ENCODE measurements at regions not wholly inside any gene's neighbourhood (a gene's known extent, or its start where the extent isn't known, plus 50 kb on each side); places are given as distances from the start of the nearest gene placed in this dataset.

- H3K4me1 Mint-ChIP-seq = no peaks in the 10 kb centered on the region
- no peak for ATAC-seq (ENCODE audit: low read depth in 2 of 2)
- H3K36me3 Mint-ChIP-seq = no peaks in the 10 kb centered on the region
- no peaks in the 10 kb centered on the region for H3K36me3 ChIP-seq (ENCODE audit: control insufficient read depth, insufficient read depth, low read length)
- no peaks in the 10 kb centered on the region for H3K27me3 Mint-ChIP-seq
- H3K27ac ChIP-seq (ENCODE audit: insufficient read depth, low read length, poor library complexity, severe bottlenecking) = no peak overlapping the region
- H3K4me3 ChIP-seq (ENCODE audit: low read depth, low read length) = no peak overlapping the region
- no peaks in the 10 kb centered on the region for H3K4me1 ChIP-seq (ENCODE audit: control insufficient read depth, insufficient read depth, low read length, poor library complexity, severe bottlenecking)
- H3K9me3 ChIP-seq (ENCODE audit: control insufficient read depth in 2 of 2, low read length in 2 of 2) = no peaks in the 10 kb centered on the region
- no peak overlapping the region for H3K27ac Mint-ChIP-seq
- DNase-seq = no peak
- no peak overlapping the region for H3K4me3 Mint-ChIP-seq
- no peaks in the 10 kb centered on the region for H3K27me3 ChIP-seq (ENCODE audit: control insufficient read depth, insufficient read depth, low read length)
- H3K9me3 Mint-ChIP-seq = no peaks in the 10 kb centered on the region
These were observed 1079.4 kb downstream of the BRD1 start for GRCh38 chr22:48748113-48748859.

DNA sequence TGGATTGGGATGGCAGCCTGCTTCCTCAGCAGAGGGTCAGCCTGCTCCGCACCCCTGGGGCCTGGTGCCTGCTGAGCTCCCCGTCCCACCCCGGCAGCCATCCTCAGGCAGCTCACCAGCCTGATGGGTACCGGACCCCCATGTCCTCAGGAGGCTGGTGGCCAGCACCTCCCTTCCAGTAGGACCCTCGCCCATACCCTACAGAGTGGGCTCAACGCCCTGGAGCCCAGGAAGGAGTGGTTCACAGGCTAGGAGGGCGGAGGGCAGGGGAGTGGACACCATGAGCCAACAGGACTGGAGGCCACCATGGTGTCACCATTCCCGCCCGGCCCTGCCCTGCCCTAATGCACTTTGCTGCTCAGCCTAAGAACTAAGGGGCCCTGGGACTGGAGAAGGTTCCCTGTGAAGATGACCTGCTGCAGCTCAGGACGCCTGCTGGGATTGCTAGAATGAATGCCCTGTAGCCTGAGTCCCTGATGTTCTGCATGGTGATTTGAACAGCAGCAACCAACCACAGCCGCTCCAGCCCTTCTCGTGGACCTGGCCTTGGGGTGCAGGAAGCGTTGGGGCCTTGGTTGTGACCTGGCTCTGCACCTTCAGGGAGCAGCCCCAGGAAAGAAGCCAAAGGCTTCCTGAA is 1080.8 kb downstream of the BRD1 start:
- DNase-seq (no peak), ATAC-seq (ENCODE audit: low read depth in 2 of 2) (no peak)
- Mint-ChIP-seq H3K4me3 (no peak overlapping the region), H3K27me3 (no peaks in the 10 kb centered on the region), H3K36me3 (no peaks in the 10 kb centered on the region), H3K27ac (no peak overlapping the region), H3K4me1 (no peaks in the 10 kb centered on the region), H3K9me3 (no peaks in the 10 kb centered on the region)
- no peak overlapping the region for H3K4me3 ChIP-seq (ENCODE audit: low read depth, low read length)
- H3K27ac ChIP-seq (ENCODE audit: insufficient read depth, low read length, poor library complexity, severe bottlenecking) = no peak overlapping the region
- no peaks in the 10 kb centered on the region for H3K27me3 ChIP-seq (ENCODE audit: control insufficient read depth, insufficient read depth, low read length)
- no peaks in the 10 kb centered on the region for H3K36me3 ChIP-seq (ENCODE audit: control insufficient read depth, insufficient read depth, low read length)
- H3K4me1 ChIP-seq (ENCODE audit: control insufficient read depth, insufficient read depth, low read length, poor library complexity, severe bottlenecking) = no peaks in the 10 kb centered on the region
- no peaks in the 10 kb centered on the region for H3K9me3 ChIP-seq (ENCODE audit: control insufficient read depth in 2 of 2, low read length in 2 of 2)

- Mint-ChIP-seq H3K36me3 (no peaks in the 10 kb centered on the region), H3K27me3 (no peaks in the 10 kb centered on the region), H3K27ac (no peak overlapping the region), H3K9me3 (no peaks in the 10 kb centered on the region), H3K4me1 (no peaks in the 10 kb centered on the region), H3K4me3 (no peak overlapping the region)
- no peaks in the 10 kb centered on the region for H3K4me1 ChIP-seq (ENCODE audit: control insufficient read depth, insufficient read depth, low read length, poor library complexity, severe bottlenecking)
- no peak for DNase-seq
- no peak for ATAC-seq (ENCODE audit: low read depth in 2 of 2)
- H3K9me3 ChIP-seq (ENCODE audit: control insufficient read depth in 2 of 2, low read length in 2 of 2) = no peaks in the 10 kb centered on the region
- H3K27me3 ChIP-seq (ENCODE audit: control insufficient read depth, insufficient read depth, low read length) = no peaks in the 10 kb centered on the region
- H3K4me3 ChIP-seq (ENCODE audit: low read depth, low read length) = no peak overlapping the region
- no peak overlapping the region for H3K27ac ChIP-seq (ENCODE audit: insufficient read depth, low read length, poor library complexity, severe bottlenecking)
- no peaks in the 10 kb centered on the region for H3K36me3 ChIP-seq (ENCODE audit: control insufficient read depth, insufficient read depth, low read length)
These were observed 1081.6 kb downstream of the BRD1 start for GRCh38 chr22:48745842-48746788.

GRCh38 chr22:48744967-48745841 is 1082.5 kb downstream of the BRD1 start:
- Mint-ChIP-seq H3K27me3 (no peaks in the 10 kb centered on the region), H3K9me3 (no peaks in the 10 kb centered on the region), H3K4me3 (no peak overlapping the region), H3K27ac (no peak overlapping the region), H3K4me1 (no peaks in the 10 kb centered on the region), H3K36me3 (no peaks in the 10 kb centered on the region)
- Histone ChIP-seq H3K36me3 (ENCODE audit: control insufficient read depth, insufficient read depth, low read length) (no peaks in the 10 kb centered on the region), H3K27ac (ENCODE audit: insufficient read depth, low read length, poor library complexity, severe bottlenecking) (no peak overlapping the region), H3K4me1 (ENCODE audit: control insufficient read depth, insufficient read depth, low read length, poor library complexity, severe bottlenecking) (no peaks in the 10 kb centered on the region), H3K27me3 (ENCODE audit: control insufficient read depth, insufficient read depth, low read length) (no peaks in the 10 kb centered on the region), H3K4me3 (ENCODE audit: low read depth, low read length) (no peak overlapping the region), H3K9me3 (ENCODE audit: control insufficient read depth in 2 of 2, low read length in 2 of 2) (no peaks in the 10 kb centered on the region)
- DNase-seq = no peak
- ATAC-seq (ENCODE audit: low read depth in 2 of 2) = no peak

DNA sequence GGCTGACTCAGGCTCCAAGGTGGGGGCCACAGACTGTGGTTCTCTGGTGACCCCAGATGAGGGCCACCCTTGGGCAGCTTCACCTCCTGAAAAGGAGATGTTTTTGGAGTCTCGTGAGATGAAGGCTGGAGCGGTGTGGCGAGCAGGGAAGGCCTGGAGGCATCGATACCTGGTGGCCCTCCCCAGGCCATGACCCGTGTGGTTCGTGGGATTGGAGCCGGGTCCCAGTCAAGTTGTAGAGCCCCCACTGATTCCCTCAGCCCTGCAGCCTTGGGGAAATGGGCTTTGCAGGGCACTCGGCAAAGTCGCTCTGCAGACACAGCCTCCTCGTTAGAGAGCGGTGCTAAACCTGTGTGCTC is 1083.4 kb downstream of the BRD1 start:
- Mint-ChIP-seq H3K9me3 (peaks cover 0 to 1% (median 0%) of the 10 kb centered on the region in 7 donors), H3K27me3 (no peaks in the 10 kb centered on the region), H3K36me3 (no peaks in the 10 kb centered on the region), H3K4me3 (no peak overlapping the region), H3K4me1 (no peaks in the 10 kb centered on the region), H3K27ac (no peak overlapping the region)
- Histone ChIP-seq H3K4me3 (ENCODE audit: low read depth, low read length) (no peak overlapping the region), H3K27me3 (ENCODE audit: control insufficient read depth, insufficient read depth, low read length) (no peaks in the 10 kb centered on the region), H3K36me3 (ENCODE audit: control insufficient read depth, insufficient read depth, low read length) (no peaks in the 10 kb centered on the region), H3K9me3 (ENCODE audit: control insufficient read depth in 2 of 2, low read length in 2 of 2) (no peaks in the 10 kb centered on the region), H3K27ac (ENCODE audit: insufficient read depth, low read length, poor library complexity, severe bottlenecking) (no peak overlapping the region), H3K4me1 (ENCODE audit: control insufficient read depth, insufficient read depth, low read length, poor library complexity, severe bottlenecking) (no peaks in the 10 kb centered on the region)
- no peak for DNase-seq
- ATAC-seq (ENCODE audit: low read depth in 2 of 2) = no peak

DNA sequence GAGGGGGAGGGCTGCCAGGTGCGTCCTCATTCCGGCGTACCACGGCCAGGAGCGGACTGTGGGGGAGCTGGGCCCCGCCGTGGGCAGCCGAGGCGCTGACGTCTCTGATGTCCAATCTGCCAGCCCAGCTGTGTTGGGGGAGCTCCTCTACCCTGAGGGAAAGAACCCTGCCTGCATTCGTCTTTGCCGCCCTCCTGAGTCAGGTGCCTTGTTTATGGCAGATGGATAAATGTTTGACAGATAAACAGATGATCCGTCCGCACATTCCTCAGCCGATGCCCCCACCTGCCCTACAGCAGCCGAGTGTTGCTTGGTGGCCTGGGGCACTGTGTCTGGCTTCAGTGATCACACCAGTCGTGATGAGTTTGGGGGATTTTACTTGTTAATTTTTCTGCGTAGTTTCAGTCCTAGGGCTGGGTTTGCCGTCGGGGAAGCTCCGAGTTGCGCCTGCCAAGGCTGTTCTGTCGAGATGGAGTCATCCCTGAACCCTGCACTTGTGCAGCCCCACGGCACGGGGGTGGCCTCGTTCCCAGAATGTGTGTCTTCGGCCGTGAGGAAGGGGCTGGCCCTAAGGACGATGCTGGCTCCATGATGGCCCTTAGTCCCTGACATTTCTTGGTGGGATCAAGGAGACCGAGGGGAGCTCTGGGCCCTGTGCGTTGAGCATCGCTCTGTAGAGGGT is 1083.9 kb downstream of the BRD1 start:
- no peak for ATAC-seq (ENCODE audit: low read depth in 2 of 2)
- Mint-ChIP-seq H3K9me3 (peaks cover 0 to 1% (median 0%) of the 10 kb centered on the region in 7 donors), H3K4me1 (no peaks in the 10 kb centered on the region), H3K27me3 (no peaks in the 10 kb centered on the region), H3K27ac (no peak overlapping the region), H3K4me3 (no peak overlapping the region), H3K36me3 (no peaks in the 10 kb centered on the region)
- Histone ChIP-seq H3K9me3 (ENCODE audit: control insufficient read depth in 2 of 2, low read length in 2 of 2) (no peaks in the 10 kb centered on the region), H3K36me3 (ENCODE audit: control insufficient read depth, insufficient read depth, low read length) (no peaks in the 10 kb centered on the region), H3K27me3 (ENCODE audit: control insufficient read depth, insufficient read depth, low read length) (no peaks in the 10 kb centered on the region), H3K4me1 (ENCODE audit: control insufficient read depth, insufficient read depth, low read length, poor library complexity, severe bottlenecking) (no peaks in the 10 kb centered on the region), H3K4me3 (ENCODE audit: low read depth, low read length) (no peak overlapping the region), H3K27ac (ENCODE audit: insufficient read depth, low read length, poor library complexity, severe bottlenecking) (no peak overlapping the region)
- DNase-seq = no peak
